ENCODE measurements at regions not wholly inside any gene's neighbourhood (a gene's known extent, or its start where the extent isn't known, plus 50 kb on each side); places are given as distances from the start of the nearest gene placed in this dataset.

- no peak for TF ChIP-seq CTCF (conservative IDR thresholded peaks at IDR 0.05)
- H3K4me1 Mint-ChIP-seq (ENCODE audit: unreplicated experiment) = peaks cover 49% of the 10 kb centered on the region
- no peak overlapping the region for H3K27ac Mint-ChIP-seq
- no peaks in the 10 kb centered on the region for H3K36me3 Mint-ChIP-seq
- H3K27me3 Mint-ChIP-seq = peaks cover 44% of the 10 kb centered on the region
- no peak overlapping the region for H3K4me3 Mint-ChIP-seq
- H3K9me3 Mint-ChIP-seq = no peaks in the 10 kb centered on the region
- DNase-seq (ENCODE audit: extremely low spot score, unreplicated experiment) = no peak
Observed at GRCh38 chr10:69747179-69747578, 54.5 kb upstream of the COL13A1 start.

- no peak overlapping the region for H3K27ac Mint-ChIP-seq
- peaks cover 52% of the 10 kb centered on the region for H3K4me1 Mint-ChIP-seq (ENCODE audit: unreplicated experiment)
- DNase-seq (ENCODE audit: extremely low spot score, unreplicated experiment) = no peak
- no peaks in the 10 kb centered on the region for H3K9me3 Mint-ChIP-seq
- H3K4me3 Mint-ChIP-seq = no peak overlapping the region
- no peaks in the 10 kb centered on the region for H3K36me3 Mint-ChIP-seq
- peaks cover 39% of the 10 kb centered on the region for H3K27me3 Mint-ChIP-seq
- TF ChIP-seq CTCF (conservative IDR thresholded peaks at IDR 0.05) = no peak
Observed at GRCh38 chr10:69748621-69749020, 53.1 kb upstream of the COL13A1 start.

- H3K27ac Mint-ChIP-seq = no peak overlapping the region
- no peaks in the 10 kb centered on the region for H3K36me3 Mint-ChIP-seq
- H3K27me3 Mint-ChIP-seq = peaks cover 38% of the 10 kb centered on the region
- H3K9me3 Mint-ChIP-seq = no peaks in the 10 kb centered on the region
- no peak overlapping the region for H3K4me3 Mint-ChIP-seq
- H3K4me1 Mint-ChIP-seq (ENCODE audit: unreplicated experiment) = peaks cover 52% of the 10 kb centered on the region
- no peak for TF ChIP-seq CTCF (conservative IDR thresholded peaks at IDR 0.05)
- no peak for DNase-seq (ENCODE audit: extremely low spot score, unreplicated experiment)
Observed at GRCh38 chr10:69749178-69750010, 52.3 kb upstream of the COL13A1 start.

- no peak for DNase-seq (ENCODE audit: extremely low spot score, unreplicated experiment)
- H3K4me3 Mint-ChIP-seq = no peak overlapping the region
- no peak overlapping the region for H3K27ac Mint-ChIP-seq
- H3K27me3 Mint-ChIP-seq = peaks cover 32% of the 10 kb centered on the region
- no peaks in the 10 kb centered on the region for H3K9me3 Mint-ChIP-seq
- peaks cover 46% of the 10 kb centered on the region for H3K4me1 Mint-ChIP-seq (ENCODE audit: unreplicated experiment)
- H3K36me3 Mint-ChIP-seq = no peaks in the 10 kb centered on the region
- no peak for TF ChIP-seq CTCF (conservative IDR thresholded peaks at IDR 0.05)
Observed at GRCh38 chr10:69750011-69750373, 51.7 kb upstream of the COL13A1 start.

GRCh38 chr10:69750725-69751124, 51.0 kb upstream of the COL13A1 start:
- H3K9me3 Mint-ChIP-seq = no peaks in the 10 kb centered on the region
- no peak overlapping the region for H3K27ac Mint-ChIP-seq
- TF ChIP-seq CTCF (conservative IDR thresholded peaks at IDR 0.05) = no peak
- H3K36me3 Mint-ChIP-seq = no peaks in the 10 kb centered on the region
- DNase-seq (ENCODE audit: extremely low spot score, unreplicated experiment) = no peak
- peaks cover 29% of the 10 kb centered on the region for H3K27me3 Mint-ChIP-seq
- peaks cover 43% of the 10 kb centered on the region for H3K4me1 Mint-ChIP-seq (ENCODE audit: unreplicated experiment)
- no peak overlapping the region for H3K4me3 Mint-ChIP-seq

All from type B pancreatic cell (in vitro differentiated cells).